GM19395 (cell line): ENCODE measurements at regions not wholly inside any gene's neighbourhood (a gene's known extent, or its start where the extent isn't known, plus 50 kb on each side); places are given as distances from the start of the nearest gene placed in this dataset.

Source experiments
- ATAC-seq: cut with Tn5 transposase; IDR thresholded peaks from one replicate; pipeline ENCODE4 v1.9.1; 2021; ENCODE audit warnings: mild to moderate bottlenecking, moderate library complexity; ENCODE audit not compliant: unreplicated experiment

- no peak for ATAC-seq
Observed at GRCh38 chr3:10759495-10759894, 56.5 kb upstream of the SLC6A11 start.

DNA sequence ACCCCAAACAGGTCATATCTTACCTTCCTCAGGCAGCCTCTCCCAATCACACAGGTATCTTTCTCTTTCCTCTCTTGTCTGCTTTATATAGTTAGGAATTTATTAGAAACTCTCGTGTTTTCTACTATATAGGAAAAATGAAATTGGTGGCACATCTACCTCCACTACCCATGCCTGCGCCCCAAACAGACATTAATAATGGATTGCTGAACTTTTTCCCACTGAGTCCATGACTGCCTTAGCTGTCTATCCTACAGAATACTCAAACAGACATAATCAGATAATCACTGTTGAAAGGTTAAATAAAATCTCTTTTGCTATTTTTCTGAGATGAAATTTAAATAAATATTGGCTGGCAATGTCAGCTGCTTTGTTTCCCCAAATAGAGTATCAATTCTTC is 55.8 kb upstream of the SLC6A11 start:
- ATAC-seq, result no peak

- ATAC-seq, result no peak
Observed at GRCh38 chr3:10761583-10761982, 54.4 kb upstream of the SLC6A11 start.

- no peak for ATAC-seq
Observed at GRCh38 chr3:10762116-10762515, 53.9 kb upstream of the SLC6A11 start.

GRCh38 chr3:10762611-10763247 is 53.3 kb upstream of the SLC6A11 start:
- ATAC-seq, result no peak

DNA sequence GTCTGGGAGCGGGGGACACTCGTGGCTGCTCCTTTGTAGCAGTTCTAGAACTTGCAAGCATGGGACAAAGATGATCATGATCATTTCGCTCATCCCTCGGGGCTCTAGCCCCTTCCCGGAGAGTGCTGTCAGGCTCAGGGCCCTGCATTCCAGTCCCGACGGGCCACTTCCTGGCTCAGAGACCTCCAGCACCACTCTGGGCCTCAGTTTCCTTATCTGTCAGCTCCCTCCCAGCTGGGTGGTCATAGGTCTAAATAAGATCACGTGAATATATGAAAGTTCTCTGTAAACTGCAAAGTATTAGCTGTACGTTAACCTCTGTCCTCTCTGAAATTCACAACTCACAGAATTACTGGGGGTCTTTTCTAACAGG is 52.8 kb upstream of the SLC6A11 start:
- no peak for ATAC-seq

DNA sequence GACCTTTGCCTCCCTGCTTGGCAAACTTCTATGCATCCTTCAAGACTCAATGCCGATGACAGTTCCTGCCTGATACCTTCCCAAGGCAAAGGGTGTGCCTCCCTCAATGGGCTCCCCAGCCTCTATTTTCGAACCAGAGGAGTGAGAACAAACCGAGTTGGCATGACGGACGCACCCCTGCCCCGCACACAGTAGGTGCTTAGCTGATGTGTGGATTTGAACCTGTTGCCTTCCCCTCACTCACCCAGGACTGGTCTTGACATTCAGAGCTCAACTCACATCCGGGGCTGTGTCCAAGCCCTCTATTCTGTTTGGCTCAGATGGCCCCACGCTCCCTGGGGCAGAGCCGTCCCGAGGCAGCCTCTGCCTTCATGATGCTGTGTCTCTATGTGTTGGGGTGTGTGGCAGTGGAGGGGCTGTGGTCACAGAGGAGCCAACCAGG is 52.2 kb upstream of the SLC6A11 start:
- ATAC-seq, result no peak

DNA sequence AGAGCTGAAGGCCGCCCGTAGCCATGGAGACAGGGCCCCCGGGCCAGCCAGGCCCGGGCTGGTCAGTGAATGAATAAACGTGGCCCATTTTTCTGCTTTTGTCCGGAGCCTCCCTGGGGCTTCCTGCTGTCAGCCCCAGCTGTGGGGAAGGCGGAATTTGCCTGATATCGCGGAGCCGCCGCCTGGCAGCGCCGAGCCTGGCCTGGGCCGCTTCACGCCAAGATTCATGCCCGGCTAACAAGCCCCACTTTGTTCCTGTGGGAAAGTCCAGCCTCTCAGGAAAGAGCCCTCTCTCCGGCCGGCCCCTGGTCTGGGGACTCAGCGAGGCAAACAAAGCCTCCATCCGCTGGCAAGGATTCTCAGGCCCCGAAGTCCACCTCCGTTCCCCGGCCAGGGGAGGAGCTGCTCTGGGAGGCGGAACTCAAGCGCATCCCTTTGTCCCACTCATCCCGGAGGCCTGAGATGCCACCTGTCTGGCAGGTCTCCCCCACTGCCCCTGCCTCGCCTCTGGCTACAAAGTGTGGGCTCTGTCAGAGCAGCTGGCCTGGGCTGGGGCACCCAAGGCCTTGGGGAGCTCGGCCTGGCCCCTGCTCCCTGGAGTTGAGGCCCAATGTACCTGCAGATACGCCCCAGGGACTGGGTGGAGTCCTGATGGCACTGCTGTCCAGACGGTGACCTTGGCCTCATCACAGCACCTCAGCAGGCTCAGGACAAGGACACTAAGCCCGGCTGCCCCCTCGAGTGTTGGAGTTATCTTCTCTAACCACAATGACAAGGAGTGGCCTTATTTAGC is 51.6 kb upstream of the SLC6A11 start:
- no peak for ATAC-seq

- no peak for ATAC-seq
Observed at GRCh38 chr3:10766049-10766705, 49.9 kb upstream of the SLC6A11 start.
